GM12874 (cell line): ENCODE measurements at regions not wholly inside any gene's neighbourhood (a gene's known extent, or its start where the extent isn't known, plus 50 kb on each side); places are given as distances from the start of the nearest gene placed in this dataset.

Experiments
- TF ChIP-seq, protein P1 (sequence below): IDR thresholded peaks from 2 replicates; pipeline ENCODE4 v1.5.1; 2011; ENCODE audit warnings: low read depth, mild to moderate bottlenecking, control low read depth, low read length, moderate library complexity; ENCODE audit not compliant: insufficient read depth

DNA sequence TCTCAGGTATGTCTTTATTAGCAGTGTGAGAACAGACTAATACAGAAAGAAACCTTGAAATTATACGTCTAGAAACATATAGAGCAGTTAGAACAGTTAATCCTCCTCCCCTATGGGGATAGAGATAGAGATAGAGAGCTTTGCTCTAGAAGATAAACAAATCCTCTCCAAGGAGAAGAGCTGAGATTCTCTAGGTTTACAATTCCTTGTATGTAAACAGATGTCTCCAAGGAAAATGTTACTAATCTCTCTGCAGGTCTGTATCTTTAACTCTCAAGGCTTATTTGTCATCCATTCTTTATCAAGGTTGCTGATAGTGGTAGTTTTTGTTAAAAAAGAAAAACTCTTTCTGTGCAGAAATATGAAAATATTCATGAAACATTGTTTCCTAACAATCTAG is 282.1 kb upstream of the GIMD1 start:
- TF ChIP-seq, protein P1, sequence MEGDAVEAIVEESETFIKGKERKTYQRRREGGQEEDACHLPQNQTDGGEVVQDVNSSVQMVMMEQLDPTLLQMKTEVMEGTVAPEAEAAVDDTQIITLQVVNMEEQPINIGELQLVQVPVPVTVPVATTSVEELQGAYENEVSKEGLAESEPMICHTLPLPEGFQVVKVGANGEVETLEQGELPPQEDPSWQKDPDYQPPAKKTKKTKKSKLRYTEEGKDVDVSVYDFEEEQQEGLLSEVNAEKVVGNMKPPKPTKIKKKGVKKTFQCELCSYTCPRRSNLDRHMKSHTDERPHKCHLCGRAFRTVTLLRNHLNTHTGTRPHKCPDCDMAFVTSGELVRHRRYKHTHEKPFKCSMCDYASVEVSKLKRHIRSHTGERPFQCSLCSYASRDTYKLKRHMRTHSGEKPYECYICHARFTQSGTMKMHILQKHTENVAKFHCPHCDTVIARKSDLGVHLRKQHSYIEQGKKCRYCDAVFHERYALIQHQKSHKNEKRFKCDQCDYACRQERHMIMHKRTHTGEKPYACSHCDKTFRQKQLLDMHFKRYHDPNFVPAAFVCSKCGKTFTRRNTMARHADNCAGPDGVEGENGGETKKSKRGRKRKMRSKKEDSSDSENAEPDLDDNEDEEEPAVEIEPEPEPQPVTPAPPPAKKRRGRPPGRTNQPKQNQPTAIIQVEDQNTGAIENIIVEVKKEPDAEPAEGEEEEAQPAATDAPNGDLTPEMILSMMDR = no peak

DNA sequence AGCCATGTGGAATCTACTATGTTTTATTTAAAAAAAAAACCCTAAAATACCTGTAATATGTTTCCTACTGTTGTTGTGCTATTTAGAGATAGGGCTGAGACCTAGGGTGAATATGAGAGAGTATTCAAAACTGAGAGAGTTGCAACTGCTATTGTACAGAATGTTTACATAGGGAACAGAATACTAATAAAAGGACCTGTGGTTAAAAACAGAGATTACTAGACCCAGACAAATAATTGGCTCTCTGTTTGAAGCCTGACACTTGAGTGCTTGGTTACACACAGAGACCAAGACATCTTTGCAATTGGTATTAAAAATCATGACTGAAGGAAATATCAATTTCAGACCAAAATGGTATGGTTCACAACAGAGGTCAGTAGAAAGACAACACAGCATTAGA is 278.9 kb upstream of the GIMD1 start:
- TF ChIP-seq, protein P1 = no peak

DNA sequence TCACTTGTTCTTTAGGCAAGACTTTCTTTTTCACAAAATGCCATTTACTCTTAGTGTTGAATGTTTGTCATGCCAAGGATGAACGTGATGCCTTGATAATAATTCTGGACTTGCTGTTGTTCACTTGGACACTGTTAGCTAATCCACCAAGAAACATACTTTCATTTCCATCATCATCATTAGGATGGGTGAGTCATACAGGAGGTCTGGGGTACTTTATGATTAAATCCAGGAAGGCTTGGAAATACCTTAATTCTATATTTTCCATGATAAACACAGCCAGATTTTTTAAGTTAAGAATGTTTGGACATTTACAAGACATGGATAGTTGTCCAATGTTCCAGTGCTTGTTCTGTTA is 260.7 kb upstream of the GIMD1 start:
- TF ChIP-seq, protein P1 = no peak

DNA sequence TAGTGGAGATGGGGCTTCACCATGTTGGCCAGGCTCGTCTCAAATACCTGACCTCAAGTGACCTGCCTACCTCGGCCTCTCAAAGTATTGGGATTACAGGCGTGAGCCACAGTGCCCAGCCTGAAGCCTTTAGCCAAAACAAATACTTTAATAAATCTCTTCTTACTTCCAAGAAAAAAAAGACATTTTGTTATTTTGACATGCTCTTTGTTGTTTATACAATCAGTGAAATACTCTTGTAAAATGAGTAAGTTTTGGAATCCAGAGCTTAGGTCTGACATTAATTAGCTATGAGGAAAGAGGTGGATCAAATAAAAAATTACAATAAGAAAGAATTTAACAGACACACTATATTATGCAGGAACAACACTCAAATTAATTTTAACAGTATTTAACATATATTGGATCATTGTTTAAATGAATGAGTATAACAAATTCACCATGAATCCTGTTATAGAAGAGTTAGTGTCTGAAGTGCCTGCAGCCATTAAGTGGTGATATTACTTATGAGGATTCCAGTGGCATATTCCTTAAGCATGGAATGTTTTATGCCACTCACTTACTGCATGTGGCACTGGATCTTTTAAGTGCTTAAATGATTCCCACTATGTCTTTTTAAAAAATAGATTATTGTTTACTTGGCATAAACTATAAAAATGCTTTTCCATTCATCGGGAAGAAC is 260.1 kb upstream of the GIMD1 start:
- TF ChIP-seq, protein P1 = no peak

DNA sequence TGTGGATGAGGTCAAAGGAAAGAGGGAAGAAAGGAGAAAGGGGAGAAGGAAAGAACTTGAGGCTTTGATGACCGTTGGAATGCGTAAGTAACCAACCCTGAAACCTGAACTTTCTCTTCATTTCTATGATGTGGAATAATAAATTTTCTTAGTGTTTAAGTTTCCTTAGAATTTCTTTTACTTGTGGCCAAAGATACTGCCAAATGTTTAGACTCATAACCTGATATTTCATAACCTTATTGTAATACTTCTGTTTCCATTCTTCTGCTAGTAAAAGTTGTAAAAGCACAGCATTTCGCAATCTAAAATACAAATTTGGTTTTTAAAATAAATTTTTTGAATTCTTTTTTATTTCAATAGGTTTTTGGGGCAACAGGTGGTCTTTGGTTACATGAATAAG is 258.5 kb upstream of the GIMD1 start:
- TF ChIP-seq, protein P1 = no peak

DNA sequence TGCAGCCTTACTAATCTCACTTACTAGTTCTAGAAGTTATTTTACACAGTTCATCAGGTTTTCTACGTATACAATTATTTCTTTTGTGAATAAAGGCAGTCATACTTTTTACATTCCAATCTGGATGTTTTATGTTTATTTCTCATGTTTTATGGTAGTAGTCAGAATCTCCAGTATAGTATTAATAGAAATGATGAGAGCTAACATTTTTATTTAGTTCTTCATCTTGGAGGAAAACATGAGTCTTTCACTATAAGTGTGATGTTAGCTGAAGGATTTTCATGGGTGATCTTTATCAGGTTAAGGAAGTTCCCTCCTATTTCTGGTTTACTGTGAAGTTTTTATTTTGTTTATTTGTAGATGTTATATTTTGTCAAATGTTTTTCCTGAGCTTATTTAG is 256.1 kb upstream of the GIMD1 start:
- TF ChIP-seq, protein P1 = no peak

DNA sequence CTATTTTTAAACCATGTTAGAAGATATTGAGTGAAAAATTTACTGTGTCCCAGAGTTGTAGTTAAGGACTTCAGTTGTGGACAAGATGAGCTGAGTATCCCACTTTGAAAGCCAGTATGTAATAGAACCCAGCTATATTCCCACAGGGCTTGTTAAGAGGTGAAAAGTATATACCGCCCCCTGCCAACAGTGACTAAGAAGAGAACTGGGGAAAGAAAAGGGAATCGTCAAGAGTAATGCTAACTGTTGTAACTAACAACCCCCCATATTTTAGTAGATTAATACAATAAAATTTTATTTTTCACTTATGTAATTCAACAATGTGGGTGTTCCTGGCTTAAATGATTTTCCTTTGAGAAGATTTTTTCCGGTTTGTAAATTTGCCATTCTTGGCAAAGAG is 250.4 kb upstream of the GIMD1 start:
- TF ChIP-seq, protein P1 = no peak

DNA sequence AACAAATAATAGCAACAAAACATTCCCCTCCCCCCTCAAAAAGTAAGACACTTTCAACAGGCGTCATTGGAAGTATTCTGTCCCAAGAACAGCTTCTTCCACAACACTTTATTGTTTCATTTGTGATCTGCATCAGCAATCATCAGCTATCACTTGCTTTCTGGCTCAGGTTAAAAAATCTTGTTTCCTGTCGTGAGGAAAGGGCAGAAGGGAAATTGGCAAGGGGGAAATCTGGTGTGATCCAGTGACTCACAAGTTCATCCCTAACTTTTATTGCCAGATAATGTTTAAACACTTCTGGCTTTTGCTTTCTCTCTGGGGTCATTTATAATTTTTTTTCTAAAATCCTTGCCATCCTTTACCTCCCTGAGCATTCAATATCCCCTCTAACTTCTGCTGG is 247.4 kb upstream of the GIMD1 start:
- TF ChIP-seq, protein P1 = no peak
